GM12878 (cell line): ENCODE measurements at regions not wholly inside any gene's neighbourhood (a gene's known extent, or its start where the extent isn't known, plus 50 kb on each side); places are given as distances from the start of the nearest gene placed in this dataset.

Source experiments
- ATAC-seq: fragments of 200-7000 bp; cut with Tn5 transposase; 3 replicates; pipeline ENCODE4 v1.9.1; 2020; ENCODE audit warnings: mild to moderate bottlenecking, moderate library complexity
- BruUV-seq: library from RNA; stranded (reverse); fragments of 400-500 nt; replicated peaks from 2 replicates; lab custom pipeline; 2021; lab: Mats Ljungman, UMichigan
- CTCF ChIA-PET: fragments of 300-600 bp; sonication (Branson Sonifier 250); formaldehyde crosslinking; extraction: SDS; loops from one replicate; lab custom pipeline; 2021; ENCODE audit warnings: inconsistent platforms; lab: Yijun Ruan, JAX
- POLR2A ChIA-PET: fragments of 350-600 bp; formaldehyde crosslinking; extraction: SDS; loops from one replicate; lab custom pipeline; 2021; ENCODE audit warnings: inconsistent platforms; lab: Charles Lee
- RAD21 ChIA-PET: fragments of 300-600 bp; sonication (Branson Sonifier 250); formaldehyde crosslinking; loops from one replicate; lab custom pipeline; 2023; ENCODE audit warnings: antibody characterized with exemption; ENCODE audit not compliant: unreplicated experiment; lab: Charles Lee
- SMC1A ChIA-PET: fragments of 300-600 bp; sonication (Branson Sonifier 250); formaldehyde crosslinking; loops from one replicate; lab custom pipeline; 2023; ENCODE audit not compliant: unreplicated experiment, uncharacterized antibody; lab: Charles Lee
- DNase-seq: peaks from one replicate; pipeline ENCODE4 v3.0.0-alpha.2; 2011; ENCODE audit warnings: low read depth, low spot score
- FAIRE-seq: peaks from 3 replicates; lab custom pipeline; 2011; peaks lifted over from hg19 to GRCh38; lab: Jason Lieb, UNC
- H2AFZ ChIP-seq: 2 replicates; pipeline ENCODE4 v1.6.0; 2011; ENCODE audit warnings: low read depth, low read length, control low read depth; ENCODE audit not compliant: control insufficient read depth
- H3K27ac ChIP-seq: 2 replicates; pipeline ENCODE4 v1.5.1; 2011; ENCODE audit warnings: control low read depth; ENCODE audit not compliant: control insufficient read depth, insufficient read depth
- H3K27me3 ChIP-seq, 2 experiments: replicated peaks in 1 of 2; 2 replicates each; pipeline versions ENCODE4 v1.6.0 to v1.6.1; 2011; ENCODE audit warnings: low read length in 1 of 2; ENCODE audit not compliant: control insufficient read depth in 2 of 2, insufficient read depth in 2 of 2
- H3K36me3 ChIP-seq, 2 experiments: 2 replicates each; pipeline ENCODE4 v1.5.1; 2011; ENCODE audit warnings: low read length in 1 of 2; ENCODE audit not compliant: control insufficient read depth in 2 of 2, insufficient read depth in 2 of 2
- H3K4me1 ChIP-seq: 2 replicates; pipeline ENCODE4 v1.6.1; 2011; ENCODE audit warnings: mild to moderate bottlenecking, low read length, moderate library complexity, mixed read lengths; ENCODE audit not compliant: control insufficient read depth, insufficient read depth
- H3K4me2 ChIP-seq: 2 replicates; pipeline ENCODE4 v1.6.0; 2011; ENCODE audit warnings: control low read depth; ENCODE audit not compliant: control insufficient read depth, insufficient read depth
- H3K4me3 ChIP-seq: fragments of 200-600 bp; sonication (generic); 2 replicates; pipeline ENCODE4 v1.5.1; 2016
- H3K79me2 ChIP-seq: 2 replicates; pipeline ENCODE4 v1.6.0; 2011; ENCODE audit warnings: low read length; ENCODE audit not compliant: control insufficient read depth, insufficient read depth
- H3K9ac ChIP-seq: 2 replicates; pipeline ENCODE4 v1.8.0; 2011; ENCODE audit warnings: low read length, control low read depth, mixed read lengths; ENCODE audit not compliant: control insufficient read depth, insufficient read depth
- H3K9me3 ChIP-seq: replicated peaks from 3 replicates; pipeline ENCODE4 v1.5.1; 2011; ENCODE audit warnings: mild to moderate bottlenecking, low read length; ENCODE audit not compliant: control insufficient read depth, insufficient read depth
- H4K20me1 ChIP-seq: 2 replicates; pipeline ENCODE4 v1.6.0; 2011; ENCODE audit not compliant: control insufficient read depth, insufficient read depth
- BACH1 ChIP-seq: fragments of 450-650 bp; IDR thresholded peaks from 2 replicates; pipeline ENCODE4 v1.6.1; 2017; ENCODE audit warnings: mild to moderate bottlenecking, borderline replicate concordance
- HDGF ChIP-seq: fragments of 450-650 bp; IDR thresholded peaks from 2 replicates; pipeline ENCODE4 v1.6.1; 2016; ENCODE audit warnings: antibody characterized with exemption
- KDM1A ChIP-seq: fragments of 200-600 bp; sonication (generic); IDR thresholded peaks from 2 replicates; pipeline ENCODE4 v1.6.1; 2016; ENCODE audit warnings: borderline replicate concordance
- MTA2 ChIP-seq: fragments of 450-650 bp; IDR thresholded peaks from 2 replicates; pipeline ENCODE4 v1.6.1; 2016; ENCODE audit warnings: low read depth, mild to moderate bottlenecking, moderate library complexity
- MYB ChIP-seq: fragments of 150-350 bp; IDR thresholded peaks from 2 replicates; pipeline ENCODE4 v1.6.1; 2014; ENCODE audit warnings: mild to moderate bottlenecking, low read depth, low read length, borderline replicate concordance
- POU2F2 ChIP-seq: IDR thresholded peaks from 3 replicates; pipeline ENCODE4 v1.6.1; 2011; ENCODE audit warnings: low read depth, mild to moderate bottlenecking, low read length, borderline replicate concordance
- RELA ChIP-seq: fragments of 450-650 bp; IDR thresholded peaks from 2 replicates; pipeline ENCODE4 v1.8.0; 2014; ENCODE audit warnings: borderline replicate concordance; ENCODE audit not compliant: partially characterized antibody
- SMAD1 ChIP-seq: fragments of 450-650 bp; IDR thresholded peaks from 2 replicates; pipeline ENCODE4 v1.6.1; 2018; ENCODE audit warnings: mild to moderate bottlenecking, low read depth; ENCODE audit not compliant: partially characterized antibody
- SMARCA5 ChIP-seq: fragments of 450-650 bp; IDR thresholded peaks from 2 replicates; pipeline ENCODE4 v1.6.1; 2017; ENCODE audit warnings: mild to moderate bottlenecking
- SRF ChIP-seq, 2 experiments: IDR thresholded peaks; 2 replicates each; pipeline ENCODE4 v1.6.1; 2011; ENCODE audit warnings: low read depth in 2 of 2, low read length in 2 of 2, mild to moderate bottlenecking in 1 of 2, moderate library complexity in 1 of 2
- STAT1 ChIP-seq: fragments of 450-650 bp; conservative IDR thresholded peaks from 2 replicates; pipeline ENCODE4 v1.6.1; 2014; ENCODE audit warnings: antibody characterized with exemption, mild to moderate bottlenecking
- TCF12 ChIP-seq: IDR thresholded peaks from 2 replicates; pipeline ENCODE4 v1.6.1; 2011; ENCODE audit warnings: low read depth, mild to moderate bottlenecking, low read length
- ZNF217 ChIP-seq: fragments of 450-650 bp; IDR thresholded peaks from 2 replicates; pipeline ENCODE4 v1.6.1; 2017; ENCODE audit warnings: antibody characterized with exemption, mild to moderate bottlenecking
- ZNF274 ChIP-seq: IDR thresholded peaks from one replicate; pipeline ENCODE4 v1.8.0; 2011; ENCODE audit not compliant: insufficient read length, insufficient read depth
- ZNF384 ChIP-seq: IDR thresholded peaks from 2 replicates; pipeline ENCODE4 v1.6.1; 2012; ENCODE audit warnings: low read depth, mild to moderate bottlenecking, low read length, improper control_type of control experiment, borderline replicate concordance
- ZNF622 ChIP-seq: fragments of 450-650 bp; IDR thresholded peaks from 2 replicates; pipeline ENCODE4 v1.6.1; 2017; ENCODE audit warnings: mild to moderate bottlenecking, inconsistent platforms
- WGBS: methylation state at CpG from one replicate; pipeline ENCODE4 v1.1.6; 2016; ENCODE audit warnings: low lambda C conversion rate; ENCODE audit not compliant: insufficient replicate concordance, insufficient coverage; ENCODE audit errors: missing lambda C conversion rate; 5-methylcytosine and 5-hydroxymethylcytosine counted together
- in situ Hi-C: fragments of 300-500 bp; cut with MboI; formaldehyde crosslinking; loops from 9 replicates; pipeline ENCODE4 v1.14.3; 2018; ENCODE audit warnings: mixed read lengths
- intact Hi-C: fragments of 100-400 bp; cut with micrococcal nuclease; formaldehyde crosslinking; loops from one replicate; pipeline ENCODE4 v1.14.2; 2022; ENCODE audit not compliant: unreplicated experiment
- TF ChIP-seq, protein P1 (sequence below): IDR thresholded peaks from 2 replicates; pipeline ENCODE4 v1.6.1; 2012; ENCODE audit warnings: low read depth, low read length, improper control_type of control experiment
- TF ChIP-seq, protein P2 (sequence below): fragments of 150-350 bp; IDR thresholded peaks from 2 replicates; pipeline ENCODE4 v1.6.1; 2016; ENCODE audit warnings: low read depth, low read length
- TF ChIP-seq, protein P3 (sequence below): fragments of 450-650 bp; IDR thresholded peaks from 2 replicates; pipeline ENCODE4 v1.6.1; 2017; ENCODE audit warnings: mild to moderate bottlenecking, low read depth, inconsistent platforms; ENCODE audit not compliant: poor library complexity, severe bottlenecking

DNA sequence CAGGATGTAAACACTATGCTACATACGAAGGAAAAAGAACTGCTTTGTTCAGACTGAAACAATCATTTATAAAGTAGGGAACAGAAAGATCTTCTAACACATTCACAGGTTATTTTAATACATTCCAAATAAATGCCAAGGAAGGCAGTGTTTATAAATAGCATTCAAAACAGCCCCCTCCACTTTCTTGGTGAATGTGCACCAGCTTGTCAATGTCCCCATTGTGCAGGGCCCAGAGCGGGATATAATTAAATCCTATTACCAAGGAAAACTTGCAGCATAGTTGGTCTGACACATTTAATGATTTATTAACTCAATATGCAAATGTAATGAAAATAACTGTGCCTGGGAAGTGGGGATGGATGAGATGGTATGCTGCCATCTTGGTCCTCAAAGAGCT lies 135.9 kb upstream of the RAD23B start:
- H4K20me1 ChIP-seq = no peaks in the 10 kb centered on the region
- no peak for TF ChIP-seq RELA
- TF ChIP-seq HDGF = no peak
- TF ChIP-seq BACH1 = no peak
- TF ChIP-seq, protein P1, sequence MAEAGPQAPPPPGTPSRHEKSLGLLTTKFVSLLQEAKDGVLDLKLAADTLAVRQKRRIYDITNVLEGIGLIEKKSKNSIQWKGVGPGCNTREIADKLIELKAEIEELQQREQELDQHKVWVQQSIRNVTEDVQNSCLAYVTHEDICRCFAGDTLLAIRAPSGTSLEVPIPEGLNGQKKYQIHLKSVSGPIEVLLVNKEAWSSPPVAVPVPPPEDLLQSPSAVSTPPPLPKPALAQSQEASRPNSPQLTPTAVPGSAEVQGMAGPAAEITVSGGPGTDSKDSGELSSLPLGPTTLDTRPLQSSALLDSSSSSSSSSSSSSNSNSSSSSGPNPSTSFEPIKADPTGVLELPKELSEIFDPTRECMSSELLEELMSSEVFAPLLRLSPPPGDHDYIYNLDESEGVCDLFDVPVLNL = no peak
- no peak for TF ChIP-seq POU2F2
- no peak for TF ChIP-seq SMAD1
- no peak for TF ChIP-seq TCF12
- TF ChIP-seq MYB = no peak
- no peak for TF ChIP-seq ZNF274
- TF ChIP-seq SMARCA5 = no peak
- no peak for TF ChIP-seq MTA2
- TF ChIP-seq, protein P2, sequence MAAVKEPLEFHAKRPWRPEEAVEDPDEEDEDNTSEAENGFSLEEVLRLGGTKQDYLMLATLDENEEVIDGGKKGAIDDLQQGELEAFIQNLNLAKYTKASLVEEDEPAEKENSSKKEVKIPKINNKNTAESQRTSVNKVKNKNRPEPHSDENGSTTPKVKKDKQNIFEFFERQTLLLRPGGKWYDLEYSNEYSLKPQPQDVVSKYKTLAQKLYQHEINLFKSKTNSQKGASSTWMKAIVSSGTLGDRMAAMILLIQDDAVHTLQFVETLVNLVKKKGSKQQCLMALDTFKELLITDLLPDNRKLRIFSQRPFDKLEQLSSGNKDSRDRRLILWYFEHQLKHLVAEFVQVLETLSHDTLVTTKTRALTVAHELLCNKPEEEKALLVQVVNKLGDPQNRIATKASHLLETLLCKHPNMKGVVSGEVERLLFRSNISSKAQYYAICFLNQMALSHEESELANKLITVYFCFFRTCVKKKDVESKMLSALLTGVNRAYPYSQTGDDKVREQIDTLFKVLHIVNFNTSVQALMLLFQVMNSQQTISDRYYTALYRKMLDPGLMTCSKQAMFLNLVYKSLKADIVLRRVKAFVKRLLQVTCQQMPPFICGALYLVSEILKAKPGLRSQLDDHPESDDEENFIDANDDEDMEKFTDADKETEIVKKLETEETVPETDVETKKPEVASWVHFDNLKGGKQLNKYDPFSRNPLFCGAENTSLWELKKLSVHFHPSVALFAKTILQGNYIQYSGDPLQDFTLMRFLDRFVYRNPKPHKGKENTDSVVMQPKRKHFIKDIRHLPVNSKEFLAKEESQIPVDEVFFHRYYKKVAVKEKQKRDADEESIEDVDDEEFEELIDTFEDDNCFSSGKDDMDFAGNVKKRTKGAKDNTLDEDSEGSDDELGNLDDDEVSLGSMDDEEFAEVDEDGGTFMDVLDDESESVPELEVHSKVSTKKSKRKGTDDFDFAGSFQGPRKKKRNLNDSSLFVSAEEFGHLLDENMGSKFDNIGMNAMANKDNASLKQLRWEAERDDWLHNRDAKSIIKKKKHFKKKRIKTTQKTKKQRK = no peak
- TF ChIP-seq, protein P3, sequence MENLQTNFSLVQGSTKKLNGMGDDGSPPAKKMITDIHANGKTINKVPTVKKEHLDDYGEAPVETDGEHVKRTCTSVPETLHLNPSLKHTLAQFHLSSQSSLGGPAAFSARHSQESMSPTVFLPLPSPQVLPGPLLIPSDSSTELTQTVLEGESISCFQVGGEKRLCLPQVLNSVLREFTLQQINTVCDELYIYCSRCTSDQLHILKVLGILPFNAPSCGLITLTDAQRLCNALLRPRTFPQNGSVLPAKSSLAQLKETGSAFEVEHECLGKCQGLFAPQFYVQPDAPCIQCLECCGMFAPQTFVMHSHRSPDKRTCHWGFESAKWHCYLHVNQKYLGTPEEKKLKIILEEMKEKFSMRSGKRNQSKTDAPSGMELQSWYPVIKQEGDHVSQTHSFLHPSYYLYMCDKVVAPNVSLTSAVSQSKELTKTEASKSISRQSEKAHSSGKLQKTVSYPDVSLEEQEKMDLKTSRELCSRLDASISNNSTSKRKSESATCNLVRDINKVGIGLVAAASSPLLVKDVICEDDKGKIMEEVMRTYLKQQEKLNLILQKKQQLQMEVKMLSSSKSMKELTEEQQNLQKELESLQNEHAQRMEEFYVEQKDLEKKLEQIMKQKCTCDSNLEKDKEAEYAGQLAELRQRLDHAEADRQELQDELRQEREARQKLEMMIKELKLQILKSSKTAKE = no peak
- no peak for TF ChIP-seq KDM1A
- TF ChIP-seq SRF (IDR thresholded peaks at IDR 0.05; ENCODE audit: low read depth in 2 of 2, low read length in 2 of 2) = no peak
- no peak for TF ChIP-seq STAT1
- no peak for TF ChIP-seq ZNF217
- TF ChIP-seq ZNF384 = no peak
- TF ChIP-seq ZNF622 = no peak
- H3K4me1 ChIP-seq = no peaks in the 10 kb centered on the region
- DNase-seq = no peak
- no peak overlapping the region for H3K4me3 ChIP-seq
- H3K9me3 ChIP-seq = no peaks in the 10 kb centered on the region; the same call in 2 of the 3 replicates
- ATAC-seq = no peak
- ChIA-PET POLR2A (no interaction called here), CTCF (interaction anchor here (1.0 to 2.7 kb wide), 3 partner anchors 10 to 200 kb away, joined by 4 to 9 read pairs (median 4); no protein-coding TSS in a partner anchor), SMC1A (interaction anchor here (1.1 to 1.8 kb wide), 2 partner anchors 11 to 22 kb away, joined by 3 to 7 read pairs; no protein-coding TSS in a partner anchor), RAD21 (interaction anchor here (0.7 to 1.0 kb wide), 2 partner anchors 160 to 170 kb away, joined by 3 read pairs; no protein-coding TSS in a partner anchor)
- intact Hi-C loops (no loop called here), in situ Hi-C loops (no loop called here)
- H3K27me3 ChIP-seq = peaks cover 0 to 5% of the 10 kb centered on the region in 2 experiments; a peak in 2 of 4 replicates
- H3K79me2 ChIP-seq = no peaks in the 10 kb centered on the region
- no peak overlapping the region for H2AFZ ChIP-seq
- no peaks in the 10 kb centered on the region for H3K36me3 ChIP-seq
- no peak overlapping the region for H3K27ac ChIP-seq
- H3K9ac ChIP-seq = no peak overlapping the region
- FAIRE-seq = no peak
- no peak overlapping the region for H3K4me2 ChIP-seq
- WGBS = 24% methylated on average over 2 of the region's 2 CpGs
- no TSS peak for BruUV-seq
